Natural killer cell (primary cell): ENCODE measurements at regions not wholly inside any gene's neighbourhood (a gene's known extent, or its start where the extent isn't known, plus 50 kb on each side); places are given as distances from the start of the nearest gene placed in this dataset.

ENCODE experiments used
- ATAC-seq, 3 donors: fragments of 150-1000 bp in 2 of 3; fragments of 200-7000 bp in 1 of 3; cut with Tn5 transposase; 1 replicate in 1 of 3; 2 replicates in 2 of 3; pipeline ENCODE4 v1.10.0; 2021; ENCODE audit warnings: mild to moderate bottlenecking in 2 of 3, moderate library complexity in 2 of 3
- DNase-seq, 2 donors: peaks; one replicate each; pipeline versions ENCODE4 v3.0.0 to v3.0.0-alpha.2; 2013 to 2021; ENCODE audit warnings: mixed read lengths in 1 of 2
- H3K27ac ChIP-seq: one replicate; pipeline ENCODE4 v1.5.1; 2013; ENCODE audit warnings: mild to moderate bottlenecking, low read length
- H3K27me3 ChIP-seq: one replicate; pipeline ENCODE4 v1.6.1; 2013; ENCODE audit warnings: low read length; ENCODE audit not compliant: control insufficient read depth, insufficient read depth
- H3K36me3 ChIP-seq: one replicate; pipeline ENCODE4 v1.6.1; 2013; ENCODE audit warnings: low read length; ENCODE audit not compliant: control insufficient read depth, insufficient read depth
- H3K4me1 ChIP-seq: one replicate; pipeline ENCODE4 v1.6.1; 2013; ENCODE audit warnings: low read length; ENCODE audit not compliant: control insufficient read depth, insufficient read depth
- H3K4me3 ChIP-seq: one replicate; pipeline ENCODE4 v1.5.1; 2013; ENCODE audit warnings: low read length
- H3K9me3 ChIP-seq: one replicate; pipeline ENCODE4 v1.6.1; 2013; ENCODE audit warnings: low read length; ENCODE audit not compliant: control insufficient read depth, insufficient read depth
- H3K27ac Mint-ChIP-seq, 2 donors: one replicate each; pipeline ENCODE4 v1.8.0; 2022; ENCODE audit warnings: mild to moderate bottlenecking in 2 of 2, mixed read lengths in 2 of 2, moderate library complexity in 1 of 2
- H3K27me3 Mint-ChIP-seq, 2 donors: one replicate each; pipeline ENCODE4 v1.8.0; 2022; ENCODE audit warnings: low read depth in 2 of 2, mixed read lengths in 2 of 2
- H3K36me3 Mint-ChIP-seq: one replicate; pipeline ENCODE4 v1.8.0; 2022; ENCODE audit warnings: mixed read lengths
- H3K4me1 Mint-ChIP-seq, 2 donors: one replicate each; pipeline ENCODE4 v1.8.0; 2022; ENCODE audit warnings: mixed read lengths in 2 of 2
- H3K4me3 Mint-ChIP-seq: one replicate; pipeline ENCODE4 v1.8.0; 2022; ENCODE audit warnings: mild to moderate bottlenecking, moderate library complexity, mixed read lengths
- H3K9me3 Mint-ChIP-seq, 2 donors: one replicate each; pipeline ENCODE4 v1.8.0; 2022; ENCODE audit warnings: mixed read lengths in 2 of 2
- WGBS: methylation state at CpG from one replicate; pipeline ENCODE4 v1.1.7; 2013; ENCODE audit warnings: missing lambda C conversion rate; ENCODE audit not compliant: insufficient coverage; 5-methylcytosine and 5-hydroxymethylcytosine counted together
- intact Hi-C: fragments of 100-400 bp; cut with micrococcal nuclease; formaldehyde crosslinking; loops from one replicate; pipeline ENCODE4 v1.14.2; 2022
- TF ChIP-seq, protein P1 (sequence below): fragments of 200-600 bp; IDR thresholded peaks from one replicate; pipeline ENCODE4 v1.8.0; 2022; ENCODE audit warnings: antibody characterized with exemption

- Histone ChIP-seq H3K4me1 (no peaks in the 10 kb centered on the region), H3K4me3 (no peak overlapping the region), H3K27me3 (no peaks in the 10 kb centered on the region), H3K27ac (no peak overlapping the region), H3K9me3 (no peaks in the 10 kb centered on the region), H3K36me3 (no peaks in the 10 kb centered on the region)
- intact Hi-C loops: no loop called here
- no peak overlapping the region for H3K27ac Mint-ChIP-seq
- no peak for DNase-seq
- H3K4me1 Mint-ChIP-seq: no peaks in the 10 kb centered on the region
- H3K4me3 Mint-ChIP-seq: no peak overlapping the region
- no peaks in the 10 kb centered on the region for H3K36me3 Mint-ChIP-seq
- H3K27me3 Mint-ChIP-seq: no peaks in the 10 kb centered on the region
- TF ChIP-seq, protein P1, sequence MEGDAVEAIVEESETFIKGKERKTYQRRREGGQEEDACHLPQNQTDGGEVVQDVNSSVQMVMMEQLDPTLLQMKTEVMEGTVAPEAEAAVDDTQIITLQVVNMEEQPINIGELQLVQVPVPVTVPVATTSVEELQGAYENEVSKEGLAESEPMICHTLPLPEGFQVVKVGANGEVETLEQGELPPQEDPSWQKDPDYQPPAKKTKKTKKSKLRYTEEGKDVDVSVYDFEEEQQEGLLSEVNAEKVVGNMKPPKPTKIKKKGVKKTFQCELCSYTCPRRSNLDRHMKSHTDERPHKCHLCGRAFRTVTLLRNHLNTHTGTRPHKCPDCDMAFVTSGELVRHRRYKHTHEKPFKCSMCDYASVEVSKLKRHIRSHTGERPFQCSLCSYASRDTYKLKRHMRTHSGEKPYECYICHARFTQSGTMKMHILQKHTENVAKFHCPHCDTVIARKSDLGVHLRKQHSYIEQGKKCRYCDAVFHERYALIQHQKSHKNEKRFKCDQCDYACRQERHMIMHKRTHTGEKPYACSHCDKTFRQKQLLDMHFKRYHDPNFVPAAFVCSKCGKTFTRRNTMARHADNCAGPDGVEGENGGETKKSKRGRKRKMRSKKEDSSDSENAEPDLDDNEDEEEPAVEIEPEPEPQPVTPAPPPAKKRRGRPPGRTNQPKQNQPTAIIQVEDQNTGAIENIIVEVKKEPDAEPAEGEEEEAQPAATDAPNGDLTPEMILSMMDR: no peak
- no peak for ATAC-seq
- peaks cover 8 to 25% of the 10 kb centered on the region in 2 donors for H3K9me3 Mint-ChIP-seq
- WGBS: 53% methylated on average over 3 of the region's 3 CpGs
Measured at GRCh38 chr3:82685761-82686160, 924.3 kb upstream of the GBE1 start.

GRCh38 chr3:82676356-82677026 is 915.0 kb upstream of the GBE1 start:
- Mint-ChIP-seq H3K9me3 (peaks cover 16 to 18% of the 10 kb centered on the region in 2 donors), H3K4me3 (no peak overlapping the region), H3K4me1 (no peaks in the 10 kb centered on the region), H3K36me3 (peaks cover 8% of the 10 kb centered on the region), H3K27ac (no peak overlapping the region), H3K27me3 (no peaks in the 10 kb centered on the region)
- no peaks in the 10 kb centered on the region for H3K36me3 ChIP-seq
- WGBS: no CpG with 5 or more reads among the region's 1 CpG
- no peaks in the 10 kb centered on the region for H3K9me3 ChIP-seq
- H3K4me3 ChIP-seq: no peak overlapping the region
- no peaks in the 10 kb centered on the region for H3K4me1 ChIP-seq
- TF ChIP-seq, protein P1: no peak
- intact Hi-C loops: no loop called here
- no peak for ATAC-seq
- no peak overlapping the region for H3K27ac ChIP-seq
- H3K27me3 ChIP-seq: no peaks in the 10 kb centered on the region
- DNase-seq: no peak

- WGBS: no CpG with 5 or more reads among the region's 2 CpGs
- Histone ChIP-seq H3K27ac (no peak overlapping the region), H3K36me3 (no peaks in the 10 kb centered on the region), H3K9me3 (no peaks in the 10 kb centered on the region), H3K4me3 (no peak overlapping the region), H3K4me1 (no peaks in the 10 kb centered on the region), H3K27me3 (no peaks in the 10 kb centered on the region)
- Mint-ChIP-seq H3K27ac (no peak overlapping the region), H3K4me3 (no peak overlapping the region), H3K4me1 (no peaks in the 10 kb centered on the region), H3K27me3 (no peaks in the 10 kb centered on the region), H3K36me3 (peaks cover 11% of the 10 kb centered on the region), H3K9me3 (peaks cover 15 to 18% of the 10 kb centered on the region in 2 donors)
- TF ChIP-seq, protein P1: no peak
- intact Hi-C loops: no loop called here
- DNase-seq (no peak), ATAC-seq (no peak)
Measured at GRCh38 chr3:82672966-82673365, 911.5 kb upstream of the GBE1 start.

DNA sequence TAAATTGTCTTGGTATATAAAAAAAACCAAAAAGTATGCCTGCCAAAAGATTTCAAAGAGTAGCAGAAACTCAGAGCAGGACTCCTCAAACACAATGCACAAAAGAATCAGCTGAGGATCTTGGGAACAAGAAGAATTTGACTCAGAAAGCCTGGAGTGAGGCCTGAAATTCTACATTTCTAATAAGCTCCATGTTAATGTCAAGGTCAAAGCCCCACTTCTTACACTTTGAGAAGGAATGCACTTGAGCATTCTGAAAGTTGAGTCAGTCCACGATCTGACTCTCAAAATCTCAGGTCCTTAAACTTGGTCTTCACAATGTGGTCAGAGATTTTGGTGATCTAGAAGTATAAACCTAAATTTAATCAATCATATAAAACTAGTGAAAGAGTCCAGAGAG is 910.0 kb upstream of the GBE1 start:
- H3K4me1 Mint-ChIP-seq: no peaks in the 10 kb centered on the region

More for the DNA sequence above, 910.0 kb upstream of the GBE1 start:
- no CpG with 5 or more reads among the region's 1 CpG for WGBS
- TF ChIP-seq, protein P1: no peak
- intact Hi-C loops: no loop called here
- no peaks in the 10 kb centered on the region for H3K27me3 Mint-ChIP-seq
- Histone ChIP-seq H3K36me3 (no peaks in the 10 kb centered on the region), H3K4me3 (no peak overlapping the region), H3K4me1 (no peaks in the 10 kb centered on the region), H3K27me3 (no peaks in the 10 kb centered on the region), H3K9me3 (no peaks in the 10 kb centered on the region), H3K27ac (no peak overlapping the region)
- no peak overlapping the region for H3K27ac Mint-ChIP-seq
- H3K4me3 Mint-ChIP-seq: no peak overlapping the region
- H3K9me3 Mint-ChIP-seq: peaks cover 9 to 15% of the 10 kb centered on the region in 2 donors
- DNase-seq: no peak
- peaks cover 11% of the 10 kb centered on the region for H3K36me3 Mint-ChIP-seq
- no peak for ATAC-seq
